Neutrophil (primary cell): ENCODE measurements at regions not wholly inside any gene's neighbourhood (a gene's known extent, or its start where the extent isn't known, plus 50 kb on each side); places are given as distances from the start of the nearest gene placed in this dataset.

Experiments
- H3K27ac ChIP-seq: fragments of 200-600 bp; sonication (generic); 2 replicates; pipeline ENCODE4 v1.5.1; 2016; ENCODE audit warnings: mild to moderate bottlenecking, moderate library complexity
- H3K27me3 ChIP-seq: fragments of 200-600 bp; sonication (generic); 2 replicates; pipeline ENCODE4 v1.6.0; 2016; ENCODE audit warnings: mild to moderate bottlenecking
- H3K36me3 ChIP-seq: fragments of 200-600 bp; sonication (generic); 2 replicates; pipeline ENCODE4 v1.5.1; 2017
- H3K4me1 ChIP-seq, 2 experiments: fragments of 200-600 bp in 1 of 2; sonication (generic) in 1 of 2; 1 replicate in 1 of 2; 2 replicates in 1 of 2; pipeline versions ENCODE4 v1.5.1 to v1.6.1; 2013 to 2016; ENCODE audit warnings: low read depth in 1 of 2, low read length in 1 of 2, mild to moderate bottlenecking in 1 of 2, moderate library complexity in 1 of 2; ENCODE audit not compliant: control insufficient read depth in 1 of 2, insufficient read depth in 1 of 2
- H3K4me3 ChIP-seq, 2 experiments: fragments of 200-600 bp in 1 of 2; sonication (generic) in 1 of 2; 1 replicate in 1 of 2; 2 replicates in 1 of 2; pipeline ENCODE4 v1.5.1; 2013 to 2016; ENCODE audit warnings: low read depth in 1 of 2, low read length in 1 of 2, mild to moderate bottlenecking in 1 of 2, moderate library complexity in 1 of 2
- H3K9me3 ChIP-seq: fragments of 200-600 bp; sonication (generic); 2 replicates; pipeline ENCODE4 v1.5.1; 2016
- TF ChIP-seq, protein P1 (sequence below): fragments of 200-600 bp; sonication (generic); IDR thresholded peaks from 2 replicates; pipeline ENCODE4 v1.5.1; 2016; ENCODE audit warnings: antibody characterized with exemption

- Histone ChIP-seq H3K4me3 (no peak overlapping the region), H3K9me3 (no peaks in the 10 kb centered on the region), H3K4me1 (peaks cover 0 to 4% of the 10 kb centered on the region in 2 experiments), H3K27me3 (no peaks in the 10 kb centered on the region), H3K27ac (no peak overlapping the region), H3K36me3 (no peaks in the 10 kb centered on the region)
- TF ChIP-seq, protein P1, sequence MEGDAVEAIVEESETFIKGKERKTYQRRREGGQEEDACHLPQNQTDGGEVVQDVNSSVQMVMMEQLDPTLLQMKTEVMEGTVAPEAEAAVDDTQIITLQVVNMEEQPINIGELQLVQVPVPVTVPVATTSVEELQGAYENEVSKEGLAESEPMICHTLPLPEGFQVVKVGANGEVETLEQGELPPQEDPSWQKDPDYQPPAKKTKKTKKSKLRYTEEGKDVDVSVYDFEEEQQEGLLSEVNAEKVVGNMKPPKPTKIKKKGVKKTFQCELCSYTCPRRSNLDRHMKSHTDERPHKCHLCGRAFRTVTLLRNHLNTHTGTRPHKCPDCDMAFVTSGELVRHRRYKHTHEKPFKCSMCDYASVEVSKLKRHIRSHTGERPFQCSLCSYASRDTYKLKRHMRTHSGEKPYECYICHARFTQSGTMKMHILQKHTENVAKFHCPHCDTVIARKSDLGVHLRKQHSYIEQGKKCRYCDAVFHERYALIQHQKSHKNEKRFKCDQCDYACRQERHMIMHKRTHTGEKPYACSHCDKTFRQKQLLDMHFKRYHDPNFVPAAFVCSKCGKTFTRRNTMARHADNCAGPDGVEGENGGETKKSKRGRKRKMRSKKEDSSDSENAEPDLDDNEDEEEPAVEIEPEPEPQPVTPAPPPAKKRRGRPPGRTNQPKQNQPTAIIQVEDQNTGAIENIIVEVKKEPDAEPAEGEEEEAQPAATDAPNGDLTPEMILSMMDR, result no peak
Measured at GRCh38 chr3:59698091-59698490, 648.3 kb upstream of the CFAP20DC start.

- Histone ChIP-seq H3K27me3 (no peaks in the 10 kb centered on the region), H3K9me3 (no peaks in the 10 kb centered on the region), H3K36me3 (no peaks in the 10 kb centered on the region), H3K4me1 (peaks cover 5 to 17% of the 10 kb centered on the region in 2 experiments), H3K4me3 (no peak overlapping the region), H3K27ac (no peak overlapping the region)
- TF ChIP-seq, protein P1, result no peak
Measured at GRCh38 chr3:59696783-59697182, 647.0 kb upstream of the CFAP20DC start.

DNA sequence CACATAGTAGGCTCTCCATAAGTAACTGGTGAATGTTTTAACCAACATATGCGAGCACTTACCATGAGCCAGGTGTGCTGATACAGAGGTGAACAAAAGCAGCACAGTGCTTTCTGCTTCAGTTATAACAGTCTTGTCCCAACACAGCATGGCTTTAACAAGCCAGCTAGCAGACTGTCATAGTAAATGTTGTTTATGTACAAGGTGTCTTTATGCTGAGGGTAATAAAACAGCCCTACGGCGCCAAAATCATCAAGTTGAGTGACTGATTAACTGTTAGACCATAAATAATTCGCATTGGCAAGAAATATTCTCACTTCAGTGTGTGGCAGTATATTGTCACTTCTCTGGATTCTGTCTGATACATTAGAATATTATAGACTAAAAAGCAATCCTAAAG lies 646.0 kb upstream of the CFAP20DC start:
- Histone ChIP-seq H3K36me3 (no peaks in the 10 kb centered on the region), H3K4me3 (no peak overlapping the region), H3K4me1 (peaks cover 5 to 18% of the 10 kb centered on the region in 2 experiments), H3K9me3 (no peaks in the 10 kb centered on the region), H3K27me3 (no peaks in the 10 kb centered on the region), H3K27ac (no peak overlapping the region)
- TF ChIP-seq, protein P1, result no peak

- Histone ChIP-seq H3K27me3 (no peaks in the 10 kb centered on the region), H3K27ac (peak overlapping the region; percentile 60), H3K4me1 (peaks cover 5 to 18% of the 10 kb centered on the region in 2 experiments), H3K36me3 (no peaks in the 10 kb centered on the region), H3K4me3 (no peak overlapping the region), H3K9me3 (no peaks in the 10 kb centered on the region)
- TF ChIP-seq, protein P1, result no peak
Measured at GRCh38 chr3:59692117-59692516, 642.3 kb upstream of the CFAP20DC start.

DNA sequence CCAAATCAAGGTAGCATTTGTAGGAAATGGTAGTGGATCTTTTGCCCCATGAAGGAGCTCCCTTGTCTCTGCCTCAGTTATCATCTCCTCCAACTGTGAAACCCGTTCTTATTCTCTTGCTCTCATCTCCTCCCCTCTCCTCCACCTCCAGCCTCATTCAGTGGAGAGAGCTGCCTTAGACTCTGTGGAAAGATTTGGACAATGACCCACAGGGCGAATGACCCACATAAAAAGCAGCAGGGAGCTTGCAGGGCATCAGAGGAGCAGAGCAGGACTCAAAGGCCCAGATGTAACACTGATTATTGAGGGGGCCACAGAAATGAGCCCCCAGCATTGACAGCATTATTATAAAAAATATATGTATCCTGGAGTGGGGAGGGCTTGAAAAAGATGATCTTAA lies 641.1 kb upstream of the CFAP20DC start:
- Histone ChIP-seq H3K4me1 (peaks cover 5 to 18% of the 10 kb centered on the region in 2 experiments), H3K36me3 (no peaks in the 10 kb centered on the region), H3K4me3 (no peak overlapping the region), H3K27ac (no peak overlapping the region), H3K27me3 (no peaks in the 10 kb centered on the region), H3K9me3 (no peaks in the 10 kb centered on the region)
- TF ChIP-seq, protein P1, result no peak

GRCh38 chr3:59688636-59689035 lies 638.8 kb upstream of the CFAP20DC start:
- H3K27ac ChIP-seq, result no peak overlapping the region
- H3K4me3 ChIP-seq, result no peak overlapping the region

More at GRCh38 chr3:59688636-59689035, 638.8 kb upstream of the CFAP20DC start:
- Histone ChIP-seq H3K27me3 (no peaks in the 10 kb centered on the region), H3K4me1 (peaks cover 5 to 18% of the 10 kb centered on the region in 2 experiments), H3K36me3 (no peaks in the 10 kb centered on the region), H3K9me3 (no peaks in the 10 kb centered on the region)
- TF ChIP-seq, protein P1, result no peak
